NAMALWA (cell line): ENCODE measurements at regions not wholly inside any gene's neighbourhood (a gene's known extent, or its start where the extent isn't known, plus 50 kb on each side); places are given as distances from the start of the nearest gene placed in this dataset.

Experiments
- DNase-seq: peaks from one replicate; pipeline ENCODE4 v3.0.0-alpha.2; 2015; ENCODE audit warnings: low spot score

DNA sequence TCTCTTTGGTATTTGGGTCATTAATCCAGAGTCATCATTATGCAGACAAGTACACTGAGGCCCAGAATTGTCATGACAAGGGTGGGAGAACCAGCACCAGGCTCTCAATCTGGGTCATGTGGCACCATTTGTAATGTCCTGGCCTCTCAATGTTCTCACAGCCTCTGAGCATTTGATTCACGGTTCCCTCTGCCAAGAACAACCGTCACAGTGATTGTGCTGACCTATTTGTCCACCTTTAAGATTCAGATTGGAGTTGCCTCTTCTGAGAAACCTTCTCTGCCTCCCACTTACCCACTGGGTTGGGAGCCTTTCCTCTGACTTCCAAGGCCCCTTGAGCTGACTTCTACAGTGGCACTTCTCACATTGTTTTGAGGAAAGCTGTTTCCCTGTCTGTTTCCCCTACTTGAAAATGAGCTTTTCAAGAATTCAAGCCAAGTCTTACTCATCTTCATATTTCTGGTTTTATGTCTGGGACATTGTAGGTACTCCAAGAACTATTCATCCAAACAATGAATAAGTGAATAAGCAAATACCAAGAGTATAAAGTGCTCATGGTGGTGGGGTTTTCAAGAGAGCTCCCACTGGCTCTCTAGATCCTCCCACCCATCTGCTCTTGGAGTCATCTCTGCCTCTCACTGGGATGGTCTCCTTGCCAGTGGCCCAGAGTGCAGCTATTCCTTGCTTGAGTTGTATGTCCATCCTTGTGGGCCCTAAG, 126.4 kb upstream of the E2F8 start:
- no peak for DNase-seq

DNA sequence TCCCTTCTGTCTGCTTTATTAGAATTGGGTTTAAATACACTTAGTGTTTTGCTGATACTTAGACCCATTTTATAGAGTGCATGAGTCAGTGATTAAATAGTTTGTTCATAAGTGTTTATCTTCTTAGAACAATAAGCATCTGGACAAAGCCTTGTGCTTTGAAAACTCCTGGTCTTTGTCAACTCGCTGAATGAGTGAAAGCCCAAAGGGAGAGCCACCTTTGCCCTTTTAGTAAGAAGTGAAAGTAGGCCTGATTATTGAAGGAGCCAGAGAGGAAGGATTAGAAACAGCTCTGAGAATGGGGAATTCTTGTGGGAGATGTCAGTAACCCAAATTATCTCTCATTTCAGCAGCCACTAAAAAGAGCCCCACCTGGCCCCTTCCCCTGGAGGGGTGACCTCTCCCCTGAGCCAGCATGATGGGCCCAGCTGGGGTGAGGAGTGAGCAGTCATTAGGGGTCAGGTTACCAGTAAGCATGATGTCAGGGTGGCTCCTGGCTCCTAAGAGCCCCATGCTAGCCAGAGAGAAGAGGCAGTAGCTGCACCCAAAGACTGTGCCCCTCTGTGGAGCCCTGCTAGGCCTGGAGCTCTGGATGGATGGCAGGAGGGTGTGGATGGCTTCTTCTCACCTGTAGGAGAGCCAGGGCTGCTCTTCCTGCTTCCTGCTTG, 125.1 kb upstream of the E2F8 start:
- DNase-seq: no peak

DNA sequence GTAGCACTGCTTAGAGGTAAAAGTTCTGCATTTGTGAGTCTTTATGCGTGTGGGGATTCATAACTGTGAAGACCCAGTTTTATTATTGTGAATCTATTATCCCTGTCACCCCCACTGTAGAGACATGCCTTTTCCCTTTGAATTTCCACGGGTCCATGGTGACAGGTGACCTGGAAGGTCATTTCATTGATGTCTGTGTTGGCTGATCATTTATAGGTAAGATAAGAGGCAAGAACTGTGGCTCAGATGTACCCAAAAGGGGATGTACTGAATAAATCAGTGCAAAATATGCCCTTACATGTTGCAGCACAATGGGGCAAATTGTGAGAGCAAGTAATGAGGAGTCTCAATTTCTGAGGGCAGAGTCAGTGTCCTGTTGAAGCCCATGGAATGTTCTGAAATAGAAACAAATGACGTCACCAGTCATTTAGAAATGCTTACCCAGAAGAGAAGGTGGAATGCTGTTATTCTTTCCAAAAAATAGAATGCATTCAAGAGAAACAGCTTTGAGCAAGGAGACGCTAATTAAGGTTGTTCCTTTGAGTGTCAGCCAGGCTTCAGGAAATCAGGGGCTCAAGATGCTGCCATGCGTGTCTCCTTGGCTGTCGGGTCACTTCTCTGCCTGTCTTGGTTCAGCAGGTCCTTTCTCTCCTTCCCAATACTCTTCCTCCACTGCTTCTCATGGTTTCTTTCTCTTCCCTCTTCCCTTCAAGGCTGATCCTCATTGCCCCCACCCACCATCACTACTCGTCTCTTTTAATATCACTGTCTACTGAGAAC, 118.7 kb upstream of the E2F8 start:
- peak; percentile 5 for DNase-seq

DNA sequence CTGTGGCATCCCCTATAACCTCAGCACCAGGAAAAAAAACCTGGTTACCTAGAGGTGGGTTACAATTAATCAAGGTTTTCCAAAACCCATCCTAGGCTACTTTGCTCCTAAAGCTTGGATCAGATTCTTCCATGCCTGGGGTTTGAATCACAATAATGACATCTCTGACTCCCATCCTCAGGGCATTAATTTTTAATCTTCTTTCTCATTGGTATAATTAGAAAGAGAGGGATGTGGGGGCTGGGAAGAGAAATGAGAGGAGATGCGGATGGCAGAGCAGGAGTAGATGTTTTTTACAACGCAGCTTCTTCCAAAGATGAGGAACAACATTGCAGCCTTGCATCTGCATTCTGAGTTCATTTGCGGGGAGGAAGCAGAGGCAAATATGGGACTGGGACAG, 117.2 kb upstream of the E2F8 start:
- no peak for DNase-seq

DNA sequence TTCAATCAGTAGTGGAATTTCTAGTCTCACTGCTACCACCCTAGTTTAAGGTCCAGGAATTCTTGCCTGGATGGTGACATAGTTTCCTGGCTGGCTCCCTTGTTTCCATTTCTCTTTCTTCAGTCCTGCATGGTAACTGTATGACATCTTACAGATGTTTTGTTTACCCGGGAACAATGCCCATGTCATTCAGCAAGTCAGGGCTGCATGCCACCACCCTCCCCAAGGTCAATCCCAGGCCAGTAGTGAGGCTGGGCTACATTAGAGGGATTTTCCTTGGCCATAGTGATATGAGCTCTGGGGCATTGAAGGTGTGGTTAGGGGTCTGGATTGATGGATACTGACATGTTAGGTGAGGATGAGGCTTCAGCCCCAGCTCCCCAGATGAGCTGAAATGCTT, 114.9 kb upstream of the E2F8 start:
- DNase-seq: no peak

DNA sequence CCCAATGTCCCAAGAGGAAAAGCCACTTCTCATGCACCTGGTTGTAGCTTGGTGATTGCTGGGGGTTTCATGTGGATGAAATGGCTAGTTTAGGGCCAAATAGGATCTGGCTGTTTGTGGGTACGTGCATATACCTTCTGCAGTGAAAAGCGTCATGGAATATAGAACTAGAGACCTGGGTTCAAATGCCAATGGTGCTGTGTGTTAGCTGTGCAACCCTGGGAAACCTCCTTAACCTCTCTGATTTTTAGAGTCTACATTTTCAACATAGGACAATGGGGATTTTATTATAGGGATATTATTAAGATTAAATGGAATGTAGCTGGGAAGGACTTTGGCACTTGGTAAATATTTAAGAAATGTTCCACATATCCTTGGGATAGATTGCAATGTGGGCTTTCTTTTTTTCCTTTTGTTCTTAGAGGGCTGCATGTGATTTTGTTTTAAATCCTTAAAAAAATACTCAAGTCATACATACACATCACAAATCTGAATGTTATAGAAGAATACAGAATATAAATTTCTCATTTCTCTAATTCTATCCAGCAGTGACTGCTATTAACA, 112.6 kb upstream of the E2F8 start:
- no peak for DNase-seq

DNA sequence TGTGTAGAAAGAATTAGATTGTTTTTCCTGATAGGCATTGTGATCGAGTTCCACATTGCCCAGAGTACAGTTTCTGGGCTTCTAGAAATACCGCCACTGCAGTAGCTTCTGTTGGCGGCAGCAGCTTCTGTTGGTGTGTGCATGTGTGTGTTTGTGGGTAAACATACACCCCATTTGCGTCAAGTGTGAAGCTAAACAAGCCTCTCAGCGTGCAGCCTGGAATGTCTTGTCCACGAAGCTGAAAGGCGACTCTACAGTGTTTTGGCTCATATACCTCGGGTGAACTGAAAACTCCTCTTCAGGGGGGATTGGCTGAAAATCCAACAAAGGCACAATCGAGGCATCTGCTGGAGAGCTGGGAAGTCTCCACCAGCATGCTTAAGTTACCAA, 112.0 kb upstream of the E2F8 start:
- no peak for DNase-seq

DNA sequence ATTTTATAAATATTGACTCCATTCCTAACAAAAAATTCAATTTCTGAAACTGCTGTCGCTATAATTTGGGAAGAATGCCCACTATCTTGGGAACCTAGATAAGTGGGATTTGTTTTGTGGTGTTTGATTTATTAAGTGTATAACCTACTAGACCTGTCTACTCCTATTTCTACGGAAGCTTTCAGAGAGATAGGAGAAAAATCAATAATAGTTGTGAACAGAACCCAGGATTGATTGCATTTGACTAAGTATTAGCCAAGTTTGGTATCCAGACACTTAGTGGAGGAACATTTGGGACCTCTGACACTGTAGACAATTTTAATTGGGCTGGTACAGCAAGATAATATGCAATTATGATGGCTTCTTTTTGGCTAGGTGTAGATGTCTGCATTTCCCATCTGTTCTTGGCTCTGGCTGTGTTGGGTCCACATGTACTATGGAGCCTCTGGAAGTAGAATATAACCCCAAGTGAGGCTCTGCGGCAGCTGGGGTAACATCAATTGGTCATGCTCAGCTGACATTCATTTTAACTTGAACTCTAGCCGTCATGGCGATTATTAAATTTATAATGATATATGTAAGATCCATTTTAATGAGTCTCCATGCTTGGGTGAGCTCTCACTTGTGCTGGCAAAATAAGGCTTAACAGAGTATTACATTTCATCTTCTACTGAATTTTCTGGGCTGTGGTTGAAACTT, 111.5 kb upstream of the E2F8 start:
- no peak for DNase-seq

DNA sequence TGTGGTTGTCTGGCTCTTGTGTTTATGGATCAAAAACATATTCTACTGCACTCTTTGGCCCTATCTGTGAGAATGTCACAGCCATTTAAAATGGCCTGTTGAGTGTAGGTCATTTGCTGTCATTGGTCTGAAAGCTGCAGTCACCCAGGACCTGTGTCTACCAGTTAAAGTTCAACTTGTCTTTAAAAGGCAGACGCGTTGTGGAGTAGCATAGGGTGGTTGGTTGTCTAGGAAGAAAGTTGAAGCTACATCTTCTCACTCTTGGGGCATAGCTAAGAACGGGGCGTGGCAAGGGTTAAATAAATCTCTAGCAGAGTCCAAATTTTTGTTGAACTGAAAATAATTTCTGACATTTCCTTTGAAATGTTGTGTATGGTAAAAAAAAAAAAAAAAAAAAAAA, 110.7 kb upstream of the E2F8 start:
- no peak for DNase-seq

DNA sequence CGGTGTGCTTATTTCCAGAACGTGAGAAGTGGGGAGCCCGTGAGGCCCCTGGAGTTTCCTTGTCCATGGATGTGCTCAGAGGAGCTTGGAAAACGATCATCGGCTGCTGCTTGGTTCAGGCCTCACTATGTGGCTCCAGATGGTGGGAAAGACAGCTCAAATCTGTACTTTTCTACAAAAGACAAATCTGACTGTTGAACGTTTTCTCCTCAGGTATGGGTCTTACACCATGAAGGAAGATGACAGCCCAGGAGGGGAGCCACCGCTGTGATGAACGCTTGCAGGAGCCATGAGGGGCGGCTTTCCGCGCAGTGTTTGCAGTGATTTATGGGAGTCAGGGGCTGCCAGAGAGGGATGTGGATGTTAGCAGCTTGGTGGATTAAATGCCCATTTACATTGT, 109.4 kb upstream of the E2F8 start:
- no peak for DNase-seq

DNA sequence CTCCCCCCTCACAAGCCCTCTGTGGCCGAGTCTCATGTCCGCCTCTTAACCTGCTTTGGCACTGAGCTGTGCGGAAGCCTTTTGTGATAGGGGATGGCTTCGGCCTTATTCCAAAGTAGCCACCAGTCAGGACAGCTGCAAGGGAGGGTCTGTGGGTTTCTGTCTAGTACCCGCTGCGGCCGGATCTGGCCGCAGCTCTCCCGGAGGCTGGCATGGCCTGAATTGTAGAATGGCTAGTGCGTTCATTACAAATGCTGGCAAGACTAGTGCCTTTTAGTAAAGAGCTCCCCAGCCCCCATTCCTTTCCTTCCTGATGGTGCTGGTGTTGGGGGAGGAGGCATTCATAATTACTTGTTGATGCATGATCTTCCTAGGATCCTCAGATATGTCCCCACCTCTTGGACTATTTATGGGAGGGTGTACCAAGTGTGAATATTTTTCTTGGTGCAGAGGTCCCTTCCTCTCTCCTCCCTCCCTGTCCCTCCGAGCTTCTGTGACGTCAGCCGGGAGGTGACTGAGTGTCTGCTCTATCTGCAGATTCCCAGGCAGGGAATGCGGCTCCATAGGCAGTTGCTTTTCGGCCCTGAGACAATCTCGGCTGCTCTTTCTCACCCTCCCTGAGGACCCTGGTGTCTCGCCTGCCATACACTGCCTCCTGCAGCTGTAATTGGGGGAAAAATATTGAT, 108.7 kb upstream of the E2F8 start:
- no peak for DNase-seq

DNA sequence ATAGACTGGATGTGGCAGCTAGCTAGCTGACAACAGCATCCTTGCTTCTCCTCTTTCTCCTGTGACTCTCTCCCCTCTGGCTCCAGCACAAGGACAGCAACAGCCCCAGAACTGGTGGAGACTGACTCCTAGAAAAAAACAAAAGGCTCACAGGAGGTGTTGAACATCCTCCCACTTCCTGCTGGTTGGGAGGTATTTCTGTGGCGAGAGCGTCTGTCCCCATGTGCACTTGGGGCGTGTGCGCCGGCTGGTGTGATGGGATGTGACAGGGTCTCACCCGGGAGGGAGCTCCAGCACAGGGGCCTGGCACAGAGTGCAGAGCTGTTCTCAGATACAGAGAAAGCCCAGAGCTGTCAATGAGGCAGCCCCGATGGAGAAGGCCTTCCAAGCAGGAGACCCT, 107.2 kb upstream of the E2F8 start:
- no peak for DNase-seq

DNA sequence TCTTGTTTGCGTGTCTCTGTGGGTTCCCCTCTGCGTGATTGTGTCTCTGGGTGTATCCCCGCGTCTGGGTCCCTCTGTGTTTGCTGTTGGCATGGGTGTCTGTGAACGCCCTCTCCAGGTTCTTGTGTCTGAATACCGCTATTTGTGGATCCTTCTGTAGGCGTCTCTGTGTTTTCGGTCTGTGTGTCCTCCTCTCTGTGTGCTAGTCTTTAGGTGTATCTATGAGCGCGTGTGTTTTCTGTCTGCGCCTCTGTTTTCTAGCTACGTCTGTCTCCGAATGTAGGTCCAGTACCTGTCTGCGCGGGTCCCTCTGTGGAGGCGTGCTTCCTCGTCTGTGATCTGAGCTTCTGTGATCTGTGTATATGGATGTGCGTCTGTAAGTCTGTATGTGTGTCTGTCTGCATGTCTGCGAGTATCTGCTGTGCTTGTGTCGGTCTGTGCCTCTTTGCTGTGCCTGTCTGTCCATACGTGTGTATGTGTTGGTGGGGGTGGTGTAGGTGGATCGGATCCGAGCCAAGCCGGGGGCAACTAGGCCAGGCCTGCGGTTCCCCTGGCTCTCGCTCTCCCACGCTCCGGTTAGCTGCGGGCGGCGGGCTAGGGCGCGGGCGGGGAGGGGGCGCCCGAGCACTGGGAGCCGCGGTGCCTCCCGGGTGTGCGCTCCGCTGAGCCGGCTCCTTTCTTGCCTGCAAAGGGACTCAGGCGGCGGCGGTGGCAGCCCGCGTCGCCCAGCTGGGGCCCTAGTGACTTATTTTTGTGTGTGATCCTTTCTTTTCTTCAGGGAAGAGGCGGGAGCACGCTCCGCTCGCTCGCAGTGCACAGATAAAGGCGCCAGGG, 105.3 kb upstream of the E2F8 start:
- DNase-seq: peak; percentile 13

DNA sequence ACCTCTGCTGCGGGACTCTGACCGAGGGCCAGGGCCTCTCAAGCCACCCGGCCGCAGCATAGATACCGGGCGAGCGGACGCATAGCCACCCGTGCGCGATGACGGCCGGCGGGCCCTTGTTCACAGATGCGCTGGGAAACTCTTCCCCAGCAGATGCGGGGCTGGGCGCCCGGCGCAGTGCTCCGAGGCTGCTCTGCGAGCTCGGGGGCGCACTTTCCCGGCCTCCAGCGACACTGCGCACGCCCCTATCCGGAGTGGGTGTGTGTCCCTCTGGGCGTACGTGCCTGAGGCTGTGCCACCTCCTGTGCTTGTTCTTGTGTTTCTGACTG, 104.7 kb upstream of the E2F8 start:
- DNase-seq: no peak

DNA sequence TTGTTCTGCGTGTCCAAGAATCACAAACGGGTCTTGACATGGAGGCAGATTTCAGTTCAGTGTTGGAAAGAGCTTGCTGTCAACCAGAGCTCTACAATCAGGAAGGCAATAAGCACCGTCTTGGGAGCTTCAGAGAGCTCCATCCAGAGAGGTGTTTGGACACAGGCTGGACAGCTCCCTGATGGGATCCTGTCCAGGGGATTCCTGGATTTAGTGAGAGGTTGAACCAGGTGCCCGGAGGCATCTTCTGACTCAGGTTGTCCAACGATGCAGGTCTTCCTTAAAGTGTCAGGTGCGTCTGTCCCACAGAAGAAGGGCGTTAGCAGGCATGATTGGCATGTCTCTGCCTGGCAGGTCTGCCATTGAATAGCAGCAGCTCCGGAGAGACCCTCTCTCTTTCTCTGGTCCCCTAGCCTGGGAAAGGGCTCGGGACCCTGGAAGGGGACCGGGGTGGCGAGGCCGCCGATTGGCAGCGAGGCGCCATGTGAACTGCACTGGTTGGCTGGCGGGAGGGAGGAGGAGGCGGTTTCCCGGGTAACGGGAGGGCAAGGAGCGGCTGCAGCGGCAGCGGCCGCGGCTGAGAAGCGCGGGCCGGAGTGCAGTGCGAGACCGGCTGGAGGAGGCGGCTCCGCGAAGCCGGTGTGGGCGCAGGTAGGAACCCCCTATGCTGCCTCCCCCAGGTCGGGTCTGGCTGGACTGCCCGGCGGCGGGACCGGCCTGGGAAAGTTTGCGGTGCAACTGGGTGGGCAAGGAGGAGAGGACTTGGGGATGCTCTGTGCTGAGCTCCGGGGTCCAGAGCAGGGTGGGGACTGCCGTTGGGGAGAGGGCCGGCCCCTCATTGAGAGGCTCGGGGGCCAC, 104.1 kb upstream of the E2F8 start:
- DNase-seq: no peak

DNA sequence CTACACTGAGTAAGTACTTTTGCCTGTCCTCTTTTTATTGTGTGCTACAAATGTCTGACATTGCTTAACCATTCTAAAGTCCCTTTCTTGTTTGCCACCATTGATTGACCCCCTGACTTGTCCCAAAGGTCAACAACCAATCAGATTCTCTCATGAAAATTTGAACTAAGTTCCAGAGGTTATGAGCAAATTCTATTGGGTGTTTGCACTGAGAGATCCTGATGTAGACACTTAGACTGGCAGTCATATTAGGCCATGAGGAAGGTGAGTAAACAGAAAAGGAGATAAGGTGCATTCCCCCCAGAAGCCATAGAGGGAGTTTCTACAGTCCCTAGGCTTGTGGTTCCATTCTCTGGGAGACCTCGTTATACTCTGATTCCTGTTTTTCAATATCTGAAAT, 101.3 kb upstream of the E2F8 start:
- no peak for DNase-seq

DNA sequence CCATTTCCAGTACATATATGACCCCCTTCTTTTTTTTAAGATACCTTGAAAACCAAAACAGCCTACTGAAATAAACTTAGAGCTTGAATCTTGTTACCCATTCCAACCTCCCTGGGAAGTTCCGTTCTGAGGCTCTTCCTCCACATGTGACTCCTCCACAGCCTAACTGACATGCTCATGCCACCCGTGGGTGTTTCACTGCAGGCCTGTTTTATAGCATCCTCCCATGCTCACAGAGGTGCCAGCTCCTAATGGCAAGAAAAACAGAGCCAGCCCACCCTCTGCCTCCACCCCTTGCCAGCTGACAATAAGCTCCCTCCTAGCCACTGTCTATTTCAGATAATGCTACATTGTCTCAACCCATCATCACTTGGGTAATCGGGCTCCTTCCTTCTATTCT, 97.6 kb upstream of the E2F8 start:
- DNase-seq: no peak

DNA sequence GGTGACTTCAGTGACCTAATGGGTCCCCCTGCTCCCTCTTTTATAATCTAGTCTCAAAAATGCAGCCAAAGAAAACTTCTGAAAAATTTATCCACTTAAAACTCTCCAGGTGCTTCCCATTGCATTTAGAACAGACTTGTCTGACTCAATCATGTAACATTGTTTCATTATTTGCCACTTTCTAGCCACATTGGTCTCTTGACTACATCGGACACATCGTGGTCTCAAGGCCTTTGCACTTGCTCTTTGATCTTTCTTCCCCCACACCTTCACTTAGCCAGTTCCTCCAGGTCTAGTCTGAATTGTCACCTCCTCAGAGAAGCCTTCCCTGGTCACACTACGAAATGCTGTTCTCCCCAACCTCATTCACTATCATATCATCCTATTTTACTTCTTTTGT, 97.0 kb upstream of the E2F8 start:
- no peak for DNase-seq

DNA sequence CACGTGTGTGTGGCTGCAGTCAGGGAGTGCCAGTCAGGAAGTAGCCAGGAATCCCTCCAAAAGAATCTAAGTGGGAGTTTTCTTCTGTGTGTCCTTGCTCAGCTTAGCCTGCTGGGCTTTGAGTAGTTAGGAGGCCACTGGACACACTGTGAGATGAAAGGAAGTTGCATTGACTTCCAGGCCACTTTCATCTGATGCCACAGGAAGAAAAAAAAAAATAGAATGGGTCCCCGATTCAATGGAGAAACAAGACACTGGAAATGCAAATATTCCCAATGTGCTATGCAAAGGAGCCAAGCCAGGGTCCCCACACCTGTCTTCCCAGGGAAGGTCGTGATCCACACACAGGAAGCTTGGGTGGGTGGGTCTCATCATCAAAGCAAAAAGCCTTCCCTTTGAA, 95.6 kb upstream of the E2F8 start:
- no peak for DNase-seq

DNA sequence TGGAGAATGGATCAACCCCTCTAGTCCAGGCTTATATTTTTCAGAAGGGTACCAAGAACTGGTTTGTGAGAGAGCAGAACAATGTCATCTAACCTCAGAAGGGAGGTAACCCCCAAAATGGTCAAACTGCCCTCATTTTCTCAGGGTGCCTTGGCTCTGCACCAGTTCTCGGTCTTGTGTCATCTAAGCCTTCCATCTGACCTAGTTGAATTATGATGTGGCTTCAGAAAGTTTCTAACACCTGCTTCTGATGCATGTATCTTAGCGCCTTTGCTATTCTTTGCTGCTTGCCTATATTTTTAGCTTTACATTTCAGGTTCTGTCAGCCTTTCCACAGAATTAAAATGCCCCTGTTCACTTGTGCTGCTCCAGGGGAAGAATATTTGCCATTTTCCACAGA, 91.7 kb upstream of the E2F8 start:
- DNase-seq: no peak
